BLaER1 treated with 17β-estradiol and CSF1 and Interleukin-3, amounts not matched to agents 10 nM and 100 nM (cell line): ENCODE measurements at regions not wholly inside any gene's neighbourhood (a gene's known extent, or its start where the extent isn't known, plus 50 kb on each side); places are given as distances from the start of the nearest gene placed in this dataset.
"Not testable (repeated sequence)": the region's sequence is repeated elsewhere in the genome, so short reads cannot be mapped to it uniquely, and the experiment has no call there.

Source experiments
- H3K27ac ChIP-seq, 11 experiments: shearing (Covaris generic); formaldehyde crosslinking; 2 replicates each; pipeline ENCODE4 v1.8.1; 2022
- H3K27me3 ChIP-seq, 11 experiments: shearing (Covaris generic); formaldehyde crosslinking; 2 replicates each; pipeline ENCODE4 v1.8.1; 2022
- H3K36me3 ChIP-seq, 11 experiments: shearing (Covaris generic); formaldehyde crosslinking; 2 replicates each; pipeline ENCODE4 v1.8.1; 2022
- H3K4me1 ChIP-seq, 10 experiments: shearing (Covaris generic); formaldehyde crosslinking; 2 replicates each; pipeline ENCODE4 v1.8.1; 2022
- H3K4me2 ChIP-seq, 11 experiments: shearing (Covaris generic); formaldehyde crosslinking; 2 replicates each; pipeline ENCODE4 v1.8.1; 2022
- H3K4me3 ChIP-seq, 10 experiments: shearing (Covaris generic); formaldehyde crosslinking; 2 replicates each; pipeline ENCODE4 v1.8.1; 2022
- H3K9ac ChIP-seq, 11 experiments: shearing (Covaris generic); formaldehyde crosslinking; 2 replicates each; pipeline ENCODE4 v1.8.1; 2022
- H3K9me3 ChIP-seq, 11 experiments: shearing (Covaris generic); formaldehyde crosslinking; replicated peaks in 1 of 11; 2 replicates each; pipeline ENCODE4 v1.8.1; 2022
- H4K20me1 ChIP-seq, 11 experiments: shearing (Covaris generic); formaldehyde crosslinking; 2 replicates each; pipeline ENCODE4 v1.8.1; 2022
- Cebpa-rat ChIP-seq, 11 experiments: shearing (Covaris generic); IDR thresholded peaks; 2 replicates each; pipeline ENCODE4 v1.8.1; 2022

DNA sequence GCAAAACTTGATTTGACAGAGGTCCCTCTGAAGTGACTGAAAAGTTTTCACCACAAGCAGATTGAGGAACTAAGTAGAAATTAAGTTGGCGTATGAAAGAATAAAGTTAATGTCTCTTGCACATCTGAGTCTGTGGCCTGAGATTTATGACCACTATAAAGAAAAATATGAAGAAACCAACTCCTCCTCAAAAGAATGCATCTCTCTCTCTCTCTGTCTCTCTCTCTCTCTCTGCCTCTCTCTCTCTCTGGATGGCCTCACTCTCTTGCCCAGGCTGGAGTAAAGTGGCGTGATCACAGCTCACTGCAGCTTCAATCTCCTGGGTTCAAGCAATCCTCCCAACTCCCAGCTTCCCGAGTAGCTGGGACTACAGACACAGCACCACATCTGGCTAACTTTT is 55.2 kb downstream of the RPL22L1 start:
- no peak for TF ChIP-seq Cebpa-rat (IDR thresholded peaks at IDR 0.05)
- Histone ChIP-seq H3K9ac (no peak overlapping the region), H3K27ac (no peak overlapping the region), H3K4me1 (no peaks in the 10 kb centered on the region; a peak in 1 of 20 replicates), H3K4me3 (no peak overlapping the region), H3K27me3 (no peaks in the 10 kb centered on the region), H3K36me3 (no peaks in the 10 kb centered on the region), H3K9me3 (no peaks in the 10 kb centered on the region), H3K4me2 (no peak overlapping the region), H4K20me1 (no peaks in the 10 kb centered on the region)

GRCh38 chr3:170813266-170813665 is 56.7 kb downstream of the RPL22L1 start:
- no peak overlapping the region for H3K9ac ChIP-seq
- H3K36me3 ChIP-seq = no peaks in the 10 kb centered on the region
- no peak overlapping the region for H3K27ac ChIP-seq
- H3K4me3 ChIP-seq = no peak overlapping the region
- H4K20me1 ChIP-seq = no peaks in the 10 kb centered on the region
- no peak overlapping the region for H3K4me2 ChIP-seq
- no peaks in the 10 kb centered on the region for H3K27me3 ChIP-seq
- TF ChIP-seq Cebpa-rat (IDR thresholded peaks at IDR 0.05) = no peak
- H3K9me3 ChIP-seq = no peaks in the 10 kb centered on the region
- H3K4me1 ChIP-seq = no peaks in the 10 kb centered on the region; a peak in 1 of 20 replicates

DNA sequence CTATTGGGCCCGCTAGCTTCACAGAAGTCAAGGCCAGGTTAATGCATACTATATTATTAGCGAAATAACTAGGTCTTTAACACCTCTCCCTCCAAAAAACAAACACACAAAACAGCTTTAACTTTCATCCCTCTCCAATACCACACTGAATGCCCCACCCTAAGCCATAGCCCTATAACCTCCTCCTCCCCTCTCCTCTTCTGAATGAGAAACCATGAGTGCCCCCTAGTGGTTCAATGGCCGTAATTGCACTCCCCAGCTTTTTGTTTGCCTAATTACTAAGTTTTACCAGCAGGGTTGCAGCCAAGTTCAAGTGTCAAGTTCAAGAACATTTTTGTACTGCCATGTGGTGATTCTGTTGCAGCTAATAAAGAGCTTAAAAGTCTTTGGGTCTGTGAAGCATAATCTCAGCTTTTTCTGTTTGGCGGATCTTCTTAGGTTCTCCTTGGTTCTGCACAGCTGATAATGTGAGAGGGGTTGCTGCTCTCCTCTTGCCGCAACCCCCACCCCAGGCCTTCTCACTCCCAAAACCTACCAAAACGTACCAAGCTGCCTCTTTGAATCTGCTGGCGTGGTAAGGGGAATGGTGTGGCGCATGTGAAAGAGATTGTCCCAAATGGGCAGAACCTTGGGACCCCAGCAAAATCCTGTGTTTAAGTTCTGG is 57.9 kb downstream of the RPL22L1 start:
- TF ChIP-seq Cebpa-rat (IDR thresholded peaks at IDR 0.05) = no peak
- H4K20me1 ChIP-seq = no peaks in the 10 kb centered on the region
- H3K9ac ChIP-seq = no peak overlapping the region
- H3K4me2 ChIP-seq = no peak overlapping the region
- H3K27ac ChIP-seq = no peak overlapping the region
- H3K4me1 ChIP-seq = no peaks in the 10 kb centered on the region; a peak in 1 of 20 replicates
- no peaks in the 10 kb centered on the region for H3K36me3 ChIP-seq
- H3K27me3 ChIP-seq = no peaks in the 10 kb centered on the region
- H3K4me3 ChIP-seq = no peak overlapping the region
- H3K9me3 ChIP-seq = no peaks in the 10 kb centered on the region

- no peak for TF ChIP-seq Cebpa-rat (IDR thresholded peaks at IDR 0.05)
- no peak overlapping the region for H3K9ac ChIP-seq
- H3K4me1 ChIP-seq = no peaks in the 10 kb centered on the region; a peak in 1 of 20 replicates
- H3K36me3 ChIP-seq = no peaks in the 10 kb centered on the region
- no peaks in the 10 kb centered on the region for H3K27me3 ChIP-seq
- no peaks in the 10 kb centered on the region for H4K20me1 ChIP-seq
- H3K9me3 ChIP-seq = no peaks in the 10 kb centered on the region
- H3K4me2 ChIP-seq = no peak overlapping the region
- H3K4me3 ChIP-seq = no peak overlapping the region
- no peak overlapping the region for H3K27ac ChIP-seq
Observed at GRCh38 chr3:170811515-170811914, 58.5 kb downstream of the RPL22L1 start.

GRCh38 chr3:170809975-170810357 is 60.0 kb downstream of the RPL22L1 start:
- Histone ChIP-seq H3K27me3 (no peaks in the 10 kb centered on the region), H3K4me2 (no peak overlapping the region), H3K9ac (no peak overlapping the region), H3K36me3 (no peaks in the 10 kb centered on the region), H4K20me1 (no peaks in the 10 kb centered on the region), H3K27ac (no peak overlapping the region), H3K4me1 (no peaks in the 10 kb centered on the region; a peak in 1 of 20 replicates), H3K9me3 (no peaks in the 10 kb centered on the region), H3K4me3 (no peak overlapping the region)
- no peak for TF ChIP-seq Cebpa-rat (IDR thresholded peaks at IDR 0.05)

DNA sequence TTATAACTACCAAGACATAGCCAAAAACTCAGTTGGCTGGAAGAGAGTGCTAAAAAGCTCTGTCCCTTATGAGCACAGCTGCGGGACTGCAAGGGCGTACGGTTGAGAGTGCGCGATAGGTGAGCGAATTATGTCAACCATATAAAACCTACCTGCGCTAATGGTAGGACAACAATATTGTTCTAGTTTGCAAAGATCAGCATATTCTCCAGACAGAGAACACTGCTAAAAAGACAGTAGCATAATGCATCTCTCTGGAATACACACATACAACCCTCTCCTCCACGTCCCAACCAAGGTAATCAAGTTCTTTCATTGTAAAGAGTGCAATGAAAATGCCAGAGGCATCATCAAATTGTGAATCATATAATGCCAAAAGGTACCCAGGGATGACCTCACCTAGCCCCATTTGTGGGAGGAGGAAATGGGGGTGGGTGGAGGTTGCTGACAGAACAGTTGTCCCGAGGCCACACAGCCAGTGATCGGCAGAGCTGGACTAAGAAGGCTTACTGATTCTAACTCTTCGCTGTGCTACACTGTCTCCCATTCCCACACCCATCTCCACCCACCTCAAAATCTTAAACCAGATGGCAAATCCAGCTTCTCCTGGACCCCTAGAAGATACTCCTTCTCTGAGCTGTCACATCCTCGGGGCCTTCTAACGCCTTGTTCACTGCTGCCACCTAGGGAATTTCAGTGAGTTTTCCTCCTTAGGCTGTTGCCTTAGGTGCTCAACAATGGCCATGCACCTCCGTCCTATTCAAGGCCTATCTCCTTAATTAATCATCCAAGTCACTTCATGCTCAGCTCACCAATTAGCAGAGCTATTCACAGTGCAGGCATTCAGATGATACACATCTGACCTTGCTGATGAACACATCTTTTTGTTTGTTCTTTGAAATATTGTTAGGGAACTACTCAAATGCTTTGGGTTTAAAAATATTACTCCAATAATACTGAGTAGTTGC is 60.7 kb downstream of the RPL22L1 start:
- Histone ChIP-seq H3K4me2 (no peak overlapping the region), H3K27ac (no peak overlapping the region), H3K36me3 (no peaks in the 10 kb centered on the region), H3K9me3 (no peaks in the 10 kb centered on the region), H4K20me1 (no peaks in the 10 kb centered on the region), H3K27me3 (no peaks in the 10 kb centered on the region), H3K4me1 (no peaks in the 10 kb centered on the region; a peak in 1 of 20 replicates), H3K4me3 (no peak overlapping the region), H3K9ac (no peak overlapping the region)
- TF ChIP-seq Cebpa-rat (IDR thresholded peaks at IDR 0.05) = no peak

- H3K9ac ChIP-seq = no peak overlapping the region
- no peak overlapping the region for H3K4me3 ChIP-seq
- no peaks in the 10 kb centered on the region for H3K27me3 ChIP-seq
- H4K20me1 ChIP-seq = no peaks in the 10 kb centered on the region
- TF ChIP-seq Cebpa-rat (IDR thresholded peaks at IDR 0.05) = no peak
- no peaks in the 10 kb centered on the region for H3K4me1 ChIP-seq
- no peak overlapping the region for H3K4me2 ChIP-seq
- H3K36me3 ChIP-seq = no peaks in the 10 kb centered on the region
- H3K27ac ChIP-seq = no peak overlapping the region
- H3K9me3 ChIP-seq = no peaks in the 10 kb centered on the region
Observed at GRCh38 chr3:170808041-170808440, 62.0 kb downstream of the RPL22L1 start.

- H3K4me2 ChIP-seq = no peak overlapping the region
- H3K4me1 ChIP-seq = no peaks in the 10 kb centered on the region
- H3K27ac ChIP-seq = no peak overlapping the region
- no peaks in the 10 kb centered on the region for H3K9me3 ChIP-seq
- no peaks in the 10 kb centered on the region for H3K27me3 ChIP-seq
- TF ChIP-seq Cebpa-rat (IDR thresholded peaks at IDR 0.05) = no peak
- H3K4me3 ChIP-seq = no peak overlapping the region
- no peak overlapping the region for H3K9ac ChIP-seq
- H4K20me1 ChIP-seq = no peaks in the 10 kb centered on the region
- H3K36me3 ChIP-seq = no peaks in the 10 kb centered on the region
Observed at GRCh38 chr3:170806676-170807075, 63.3 kb downstream of the RPL22L1 start.

DNA sequence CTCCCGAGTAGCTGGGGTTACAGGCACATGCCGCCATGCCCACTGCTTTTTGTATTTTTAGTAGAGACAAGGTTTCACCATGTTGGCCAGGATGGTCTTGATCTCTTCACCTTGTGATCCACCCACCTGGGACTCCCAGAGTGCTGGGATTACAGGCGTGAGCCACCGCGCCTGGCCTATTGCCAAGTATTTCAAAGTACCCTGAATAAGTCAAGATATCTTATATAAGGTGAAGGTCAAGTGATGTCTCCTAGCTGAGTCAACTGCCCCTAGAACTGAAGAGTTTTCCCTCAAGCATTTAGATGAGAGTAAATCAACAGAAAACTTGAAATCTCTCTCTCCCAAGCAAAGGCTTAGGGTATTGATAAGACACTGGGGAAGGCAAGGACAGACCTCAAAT is 63.9 kb downstream of the RPL22L1 start:
- Histone ChIP-seq H4K20me1 (no peaks in the 10 kb centered on the region), H3K4me3 (no peak overlapping the region), H3K36me3 (no peaks in the 10 kb centered on the region), H3K27ac (no peak overlapping the region), H3K9me3 (no peaks in the 10 kb centered on the region), H3K4me1 (no peaks in the 10 kb centered on the region), H3K9ac (no peak overlapping the region), H3K27me3 (no peaks in the 10 kb centered on the region), H3K4me2 (no peak overlapping the region)
- TF ChIP-seq Cebpa-rat (IDR thresholded peaks at IDR 0.05) = no peak

DNA sequence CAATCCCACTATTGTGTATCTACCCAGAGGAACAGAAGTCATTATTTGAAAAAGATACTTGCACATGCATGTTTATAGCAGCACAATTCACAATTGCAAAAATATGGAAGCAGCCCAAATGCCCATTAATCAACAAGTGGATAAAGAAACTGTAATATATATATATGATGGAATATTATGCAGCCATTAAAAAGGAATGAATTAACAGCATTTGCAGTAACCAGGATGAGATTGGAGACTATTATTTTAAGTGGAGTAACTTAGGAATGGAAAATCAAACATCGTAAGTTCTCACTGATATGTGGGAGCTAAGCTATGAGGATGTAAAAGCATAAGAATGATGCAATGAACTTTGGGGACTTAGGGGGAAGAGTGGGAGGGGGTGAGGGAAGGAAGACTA is 64.7 kb downstream of the RPL22L1 start:
- not testable (repeated sequence) for H3K4me3 ChIP-seq, H3K9ac ChIP-seq, H3K36me3 ChIP-seq, H3K9me3 ChIP-seq, H3K4me1 ChIP-seq, H4K20me1 ChIP-seq, H3K27me3 ChIP-seq, H3K27ac ChIP-seq, H3K4me2 ChIP-seq

DNA sequence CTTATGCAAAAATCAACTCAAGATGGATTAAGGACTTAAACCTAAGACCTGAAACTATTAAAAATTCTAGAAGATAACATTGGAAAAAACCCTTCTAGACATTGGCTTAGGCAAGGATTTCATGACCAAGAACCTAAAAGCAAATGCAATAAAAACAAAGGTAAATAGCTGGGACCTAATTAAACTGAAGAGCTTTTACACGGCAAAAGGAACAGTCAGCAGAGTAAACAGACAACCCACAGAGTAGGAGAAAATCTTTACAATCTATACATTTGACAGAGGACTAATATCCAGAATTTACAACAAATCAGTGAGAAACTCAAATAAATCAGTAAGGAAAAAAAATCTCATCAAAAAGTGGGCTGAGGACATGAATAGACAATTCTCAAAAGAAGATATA is 65.4 kb downstream of the RPL22L1 start:
- H3K4me1 ChIP-seq, H3K4me2 ChIP-seq, H3K4me3 ChIP-seq, H3K9me3 ChIP-seq, H3K36me3 ChIP-seq, H4K20me1 ChIP-seq, H3K9ac ChIP-seq, H3K27me3 ChIP-seq, H3K27ac ChIP-seq: not testable (repeated sequence)
